Omental fat pad (tissue), 3 donors: ENCODE measurements at regions not wholly inside any gene's neighbourhood (a gene's known extent, or its start where the extent isn't known, plus 50 kb on each side); places are given as distances from the start of the nearest gene placed in this dataset.

ENCODE experiments used
- ATAC-seq: fragments of 150-250 bp; one replicate; pipeline ENCODE4 v1.9.1; 2016; ENCODE audit warnings: mild to moderate bottlenecking, moderate library complexity; ENCODE audit not compliant: low FRiP score
- DNase-seq: peaks from one replicate; pipeline ENCODE4 v3.0.0-alpha.2; 2019; ENCODE audit warnings: low spot score
- TF ChIP-seq, protein P1 (sequence below), 3 donors: fragments of 450-650 bp; IDR thresholded peaks; one replicate each; pipeline ENCODE4 v1.5.1; 2016 to 2017; ENCODE audit warnings: antibody characterized with exemption in 3 of 3, mild to moderate bottlenecking in 3 of 3, moderate library complexity in 2 of 3

DNA sequence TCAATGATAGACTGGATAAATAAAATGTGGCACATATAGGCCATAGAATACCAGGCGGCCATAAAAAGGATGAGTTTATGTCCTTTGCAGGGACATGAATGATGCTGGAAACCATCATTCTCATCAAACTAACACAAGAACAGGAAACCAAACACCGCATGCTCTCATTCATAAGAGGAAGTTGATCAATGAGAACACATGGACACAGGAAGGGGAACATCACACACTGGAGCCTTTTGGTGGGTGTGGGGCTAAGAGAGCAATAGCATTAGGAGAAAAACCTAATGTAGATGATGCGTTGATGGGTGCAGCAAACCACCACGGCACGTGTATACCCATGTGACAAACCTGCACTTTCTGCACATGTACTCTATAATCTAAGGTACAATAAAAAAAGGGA, 883.4 kb upstream of the PRMT6 start:
- DNase-seq: no peak
- TF ChIP-seq, protein P1, sequence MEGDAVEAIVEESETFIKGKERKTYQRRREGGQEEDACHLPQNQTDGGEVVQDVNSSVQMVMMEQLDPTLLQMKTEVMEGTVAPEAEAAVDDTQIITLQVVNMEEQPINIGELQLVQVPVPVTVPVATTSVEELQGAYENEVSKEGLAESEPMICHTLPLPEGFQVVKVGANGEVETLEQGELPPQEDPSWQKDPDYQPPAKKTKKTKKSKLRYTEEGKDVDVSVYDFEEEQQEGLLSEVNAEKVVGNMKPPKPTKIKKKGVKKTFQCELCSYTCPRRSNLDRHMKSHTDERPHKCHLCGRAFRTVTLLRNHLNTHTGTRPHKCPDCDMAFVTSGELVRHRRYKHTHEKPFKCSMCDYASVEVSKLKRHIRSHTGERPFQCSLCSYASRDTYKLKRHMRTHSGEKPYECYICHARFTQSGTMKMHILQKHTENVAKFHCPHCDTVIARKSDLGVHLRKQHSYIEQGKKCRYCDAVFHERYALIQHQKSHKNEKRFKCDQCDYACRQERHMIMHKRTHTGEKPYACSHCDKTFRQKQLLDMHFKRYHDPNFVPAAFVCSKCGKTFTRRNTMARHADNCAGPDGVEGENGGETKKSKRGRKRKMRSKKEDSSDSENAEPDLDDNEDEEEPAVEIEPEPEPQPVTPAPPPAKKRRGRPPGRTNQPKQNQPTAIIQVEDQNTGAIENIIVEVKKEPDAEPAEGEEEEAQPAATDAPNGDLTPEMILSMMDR (IDR thresholded peaks at IDR 0.05): no peak
- ATAC-seq: no peak

DNA sequence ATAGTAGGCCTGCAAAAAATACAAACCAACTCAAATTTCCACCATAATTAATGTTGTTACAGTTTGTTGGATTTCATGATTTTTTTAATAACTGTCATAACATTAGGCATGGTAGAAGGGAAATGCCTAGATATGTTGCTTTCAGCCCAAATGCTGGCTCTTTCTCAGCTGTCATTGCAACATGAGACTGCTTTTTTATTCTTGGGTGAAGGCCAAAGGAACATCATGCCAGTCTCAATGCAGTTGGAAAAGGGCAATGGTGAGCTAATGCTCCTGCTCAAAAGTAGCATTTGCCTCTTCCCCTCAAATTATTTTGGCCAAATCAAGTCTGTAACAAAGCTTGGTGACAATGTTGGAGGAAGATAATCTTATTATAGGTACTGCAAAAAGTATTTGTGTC, 877.7 kb upstream of the PRMT6 start:
- TF ChIP-seq, protein P1 (IDR thresholded peaks at IDR 0.05): no peak
- ATAC-seq (no peak), DNase-seq (no peak)

DNA sequence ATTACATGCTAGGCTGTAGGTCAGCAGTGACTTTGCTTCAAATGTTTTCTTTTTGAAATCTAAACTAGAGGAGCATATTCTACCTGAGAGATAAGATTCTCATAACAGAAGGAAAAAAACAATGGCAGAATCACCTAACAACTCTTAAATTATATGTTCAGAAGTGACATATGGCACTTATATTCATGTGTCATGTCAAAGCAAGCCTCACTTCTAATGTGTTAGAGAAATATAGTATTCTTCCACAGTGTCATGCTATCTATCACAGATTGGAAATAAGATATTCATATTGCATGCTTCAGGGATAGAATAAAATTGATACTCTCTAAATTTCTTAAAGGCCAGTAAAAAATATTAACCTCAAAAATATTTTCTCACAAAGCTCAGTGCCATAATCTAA, 874.6 kb upstream of the PRMT6 start:
- TF ChIP-seq, protein P1 (IDR thresholded peaks at IDR 0.05): no peak
- ATAC-seq: no peak
- DNase-seq: no peak

DNA sequence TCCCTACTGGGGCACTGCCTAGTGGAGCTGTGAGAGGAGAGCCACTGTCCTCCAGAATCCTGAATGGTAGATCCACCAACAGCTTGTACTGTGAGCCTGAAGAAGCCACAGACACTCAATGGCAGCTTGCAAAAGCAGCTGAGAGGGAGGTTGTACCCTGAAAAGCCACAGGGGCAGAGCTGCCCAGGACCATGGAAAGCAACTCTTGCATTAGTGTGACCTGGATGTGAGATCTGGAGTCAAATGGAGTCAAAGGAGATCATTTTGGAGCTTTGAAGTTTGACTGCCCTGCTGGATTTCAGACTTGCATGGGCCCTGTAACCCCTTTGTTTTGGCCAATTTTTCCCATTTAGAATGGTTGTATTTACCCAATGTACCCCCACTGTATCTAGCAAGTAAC, 871.4 kb upstream of the PRMT6 start:
- no peak for ATAC-seq
- TF ChIP-seq, protein P1 (IDR thresholded peaks at IDR 0.05): no peak
- no peak for DNase-seq

DNA sequence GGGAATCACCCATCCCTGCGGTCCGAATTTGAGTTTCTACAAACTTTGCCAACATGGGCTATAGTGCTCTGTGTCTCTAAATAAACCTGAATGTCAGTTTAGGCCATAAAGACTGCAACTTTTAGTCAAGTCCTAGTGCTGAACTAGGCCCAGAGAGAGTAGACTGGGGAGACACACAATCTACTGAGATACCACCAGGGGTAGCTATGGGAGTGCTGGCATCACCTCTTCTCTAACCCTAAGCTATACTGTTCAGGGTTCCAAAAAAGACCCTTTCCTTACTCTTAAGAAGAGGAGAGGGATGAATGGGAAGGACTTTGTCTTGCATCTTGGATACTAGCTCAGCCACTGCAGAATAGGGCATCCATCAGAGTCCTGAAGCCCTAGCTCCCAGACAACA, 866.7 kb upstream of the PRMT6 start:
- ATAC-seq (no peak), DNase-seq (no peak)
- TF ChIP-seq, protein P1 (IDR thresholded peaks at IDR 0.05): no peak

DNA sequence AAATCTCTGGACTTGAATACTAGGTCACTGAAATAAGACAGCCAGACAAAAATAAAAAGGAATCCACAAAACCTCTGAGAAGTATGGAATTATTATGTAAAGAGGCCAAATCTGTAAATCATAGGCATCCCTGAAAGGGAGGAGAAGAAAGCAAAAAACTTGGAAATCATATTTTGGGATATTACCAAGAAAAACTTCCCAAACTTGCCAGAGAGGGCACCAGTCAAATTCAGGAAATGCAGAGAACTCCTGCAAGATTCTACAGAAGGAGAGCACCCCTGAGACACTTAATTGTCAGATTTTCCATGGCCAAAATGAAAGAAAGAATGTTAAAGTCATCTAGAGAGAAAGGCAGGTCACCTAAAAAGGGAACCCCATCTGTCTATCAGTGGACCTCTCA, 862.3 kb upstream of the PRMT6 start:
- ATAC-seq: no peak
- TF ChIP-seq, protein P1 (IDR thresholded peaks at IDR 0.05): no peak
- no peak for DNase-seq

DNA sequence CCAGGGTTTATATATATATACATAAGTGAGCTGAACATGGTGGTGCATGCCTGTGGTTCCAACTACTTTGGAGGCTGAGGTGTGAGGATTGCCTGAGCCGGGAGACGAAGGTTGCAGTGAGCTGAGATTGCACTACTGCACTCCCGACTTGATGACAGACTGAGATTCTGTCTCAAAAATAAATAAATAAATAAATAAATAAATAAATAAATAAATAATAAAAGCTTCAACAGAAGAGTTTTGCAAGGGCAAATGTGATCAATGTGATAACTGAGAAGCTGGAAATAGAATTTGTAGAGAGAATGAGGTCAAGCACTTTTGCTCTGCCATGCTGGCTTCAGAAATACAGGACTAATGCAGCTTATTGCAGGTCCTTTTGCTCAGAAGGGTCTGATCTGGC, 855.8 kb upstream of the PRMT6 start:
- TF ChIP-seq, protein P1 (IDR thresholded peaks at IDR 0.05): no peak
- ATAC-seq (no peak), DNase-seq (no peak)
